H9 (cell line): ENCODE measurements at regions not wholly inside any gene's neighbourhood (a gene's known extent, or its start where the extent isn't known, plus 50 kb on each side); places are given as distances from the start of the nearest gene placed in this dataset.
A peak's percentile ranks its signal among the peaks of the same experiment; 100 is the strongest.

Experiments used
- DNase-seq: peaks from one replicate; pipeline ENCODE4 v3.0.0-alpha.2; 2017
- H2AFZ ChIP-seq: one replicate; pipeline ENCODE4 v1.6.1; 2013; ENCODE audit warnings: mild to moderate bottlenecking, low read length, control low read depth, moderate library complexity
- H2AK5ac ChIP-seq: 2 replicates; pipeline ENCODE4 v1.6.1; 2013; ENCODE audit warnings: low read length, control low read depth, mixed read lengths; ENCODE audit not compliant: insufficient read length
- H2BK120ac ChIP-seq: one replicate; pipeline ENCODE4 v1.6.1; 2013; ENCODE audit warnings: low read depth, mild to moderate bottlenecking, low read length, control low read depth, inconsistent platforms; ENCODE audit not compliant: poor library complexity, severe bottlenecking
- H2BK12ac ChIP-seq: 2 replicates; pipeline ENCODE4 v1.6.1; 2013; ENCODE audit warnings: low read length, control low read depth, mixed read lengths, low read depth; ENCODE audit not compliant: insufficient read length
- H2BK15ac ChIP-seq: 2 replicates; pipeline ENCODE4 v1.6.1; 2013; ENCODE audit warnings: low read depth, low read length, control low read depth
- H2BK20ac ChIP-seq: one replicate; pipeline ENCODE4 v1.6.1; 2013; ENCODE audit warnings: low read depth, mild to moderate bottlenecking, low read length, control low read depth, inconsistent platforms; ENCODE audit not compliant: poor library complexity, severe bottlenecking
- H2BK5ac ChIP-seq: 2 replicates; pipeline ENCODE4 v1.6.1; 2013; ENCODE audit warnings: low read length, control low read depth, mixed read lengths; ENCODE audit not compliant: insufficient read length
- H3K14ac ChIP-seq: 2 replicates; pipeline ENCODE4 v1.6.1; 2013; ENCODE audit warnings: low read length, control low read depth; ENCODE audit not compliant: insufficient read depth
- H3K18ac ChIP-seq: 2 replicates; pipeline ENCODE4 v1.6.1; 2013; ENCODE audit warnings: low read depth, mild to moderate bottlenecking, mixed read lengths, low read length, control low read depth; ENCODE audit not compliant: insufficient read length
- H3K23ac ChIP-seq: 2 replicates; pipeline ENCODE4 v1.6.1; 2013; ENCODE audit warnings: low read length, control low read depth, mixed read lengths, low read depth; ENCODE audit not compliant: insufficient read length
- H3K23me2 ChIP-seq: 2 replicates; pipeline ENCODE4 v1.6.1; 2013; ENCODE audit warnings: low read depth, mild to moderate bottlenecking, mixed read lengths, low read length, control low read depth; ENCODE audit not compliant: insufficient read length, poor library complexity, severe bottlenecking
- H3K27ac ChIP-seq: 2 replicates; pipeline ENCODE4 v1.5.1; 2013; ENCODE audit warnings: low read length, control low read depth, mixed read lengths, low read depth; ENCODE audit not compliant: insufficient read length
- H3K27me3 ChIP-seq: 2 replicates; pipeline ENCODE4 v1.6.1; 2013; ENCODE audit warnings: low read length, control low read depth, inconsistent platforms; ENCODE audit not compliant: insufficient read depth
- H3K4ac ChIP-seq: 2 replicates; pipeline ENCODE4 v1.6.1; 2013; ENCODE audit warnings: low read depth, mild to moderate bottlenecking, control low read depth, inconsistent platforms, low read length, moderate library complexity
- H3K4me1 ChIP-seq: 2 replicates; pipeline ENCODE4 v1.6.1; 2013; ENCODE audit warnings: low read length, control low read depth, inconsistent platforms; ENCODE audit not compliant: insufficient read depth
- H3K4me2 ChIP-seq: 2 replicates; pipeline ENCODE4 v1.6.1; 2013; ENCODE audit warnings: low read length, control low read depth, mixed read lengths; ENCODE audit not compliant: insufficient read length, insufficient read depth
- H3K56ac ChIP-seq: 2 replicates; pipeline ENCODE4 v1.6.1; 2013; ENCODE audit warnings: low read depth, mild to moderate bottlenecking, mixed read lengths, low read length, control low read depth; ENCODE audit not compliant: insufficient read length
- H3K79me1 ChIP-seq: 2 replicates; pipeline ENCODE4 v1.6.1; 2013; ENCODE audit warnings: low read depth, mild to moderate bottlenecking, moderate library complexity, low read length, control low read depth, inconsistent platforms; ENCODE audit not compliant: insufficient read depth, poor library complexity, severe bottlenecking
- H3K79me2 ChIP-seq: 2 replicates; pipeline ENCODE4 v1.6.1; 2013; ENCODE audit warnings: low read length, control low read depth, inconsistent platforms; ENCODE audit not compliant: insufficient read depth
- H3K9ac ChIP-seq: 2 replicates; pipeline ENCODE4 v1.6.1; 2013; ENCODE audit warnings: low read length, control low read depth, mixed read lengths; ENCODE audit not compliant: insufficient read length; ENCODE audit errors: extremely low read depth
- H3K9me3 ChIP-seq: one replicate; pipeline ENCODE4 v1.6.1; 2013; ENCODE audit warnings: low read depth, low read length, inconsistent platforms; ENCODE audit not compliant: control insufficient read depth
- H3T11ph ChIP-seq: one replicate; pipeline ENCODE4 v1.6.1; 2013; ENCODE audit warnings: mild to moderate bottlenecking, low read length, control low read depth, inconsistent platforms
- H4K20me1 ChIP-seq: one replicate; pipeline ENCODE4 v1.6.1; 2013; ENCODE audit not compliant: control insufficient read depth, insufficient read length, insufficient read depth
- H4K5ac ChIP-seq: 2 replicates; pipeline ENCODE4 v1.6.1; 2013; ENCODE audit warnings: low read depth, mild to moderate bottlenecking, mixed read lengths, low read length, control low read depth; ENCODE audit not compliant: insufficient read length
- H4K8ac ChIP-seq: replicated peaks from 2 replicates; pipeline ENCODE4 v1.6.1; 2013; ENCODE audit warnings: low read length, control low read depth, mixed read lengths, low read depth; ENCODE audit not compliant: insufficient read length
- H4K91ac ChIP-seq: 2 replicates; pipeline ENCODE4 v1.6.1; 2013; ENCODE audit warnings: low read depth, mild to moderate bottlenecking, moderate library complexity, mixed read lengths, low read length, control low read depth; ENCODE audit not compliant: insufficient read length
- H3K27ac Mint-ChIP-seq, 3 experiments: 2 replicates in 2 of 3; 3 replicates in 1 of 3; pipeline ENCODE4 v1.8.0; 2020 to 2021; ENCODE audit warnings: mixed read lengths in 3 of 3, mild to moderate bottlenecking in 1 of 3, moderate library complexity in 1 of 3
- H3K27me3 Mint-ChIP-seq: 2 replicates; pipeline ENCODE4 v1.8.0; 2021; ENCODE audit warnings: low read depth, mild to moderate bottlenecking, moderate library complexity, mixed read lengths
- H3K36me3 Mint-ChIP-seq, 3 experiments: 2 replicates in 2 of 3; 3 replicates in 1 of 3; pipeline ENCODE4 v1.8.0; 2020 to 2021; ENCODE audit warnings: low read depth in 3 of 3, mixed read lengths in 3 of 3; ENCODE audit not compliant: insufficient read depth in 1 of 3
- H3K4me1 Mint-ChIP-seq, 2 experiments: 2 replicates each; pipeline ENCODE4 v1.8.0; 2020; ENCODE audit warnings: mixed read lengths in 2 of 2
- H3K4me3 Mint-ChIP-seq, 2 experiments: 2 replicates in 1 of 2; 3 replicates in 1 of 2; pipeline ENCODE4 v1.8.0; 2020 to 2021; ENCODE audit warnings: mild to moderate bottlenecking in 2 of 2, mixed read lengths in 2 of 2, moderate library complexity in 1 of 2
- H3K9me3 Mint-ChIP-seq, 2 experiments: 2 replicates in 1 of 2; 3 replicates in 1 of 2; pipeline ENCODE4 v1.8.0; 2020; ENCODE audit warnings: mild to moderate bottlenecking in 2 of 2, mixed read lengths in 2 of 2, moderate library complexity in 1 of 2
- WGBS: extraction: QIAGEN DNeasy Blood & Tissue Kit; methylation state at CpG from one replicate; pipeline ENCODE4 v1.1.7; 2013; ENCODE audit warnings: missing lambda C conversion rate, low lambda C conversion rate, mixed read lengths; ENCODE audit not compliant: insufficient read length; ENCODE audit errors: extremely low coverage; 5-methylcytosine and 5-hydroxymethylcytosine counted together
- TF ChIP-seq, protein P1 (sequence below): fragments of 200-600 bp; sonication (generic); conservative IDR thresholded peaks from 3 replicates; pipeline ENCODE4 v1.8.0; 2021; ENCODE audit warnings: antibody characterized with exemption, mild to moderate bottlenecking

- H2BK120ac ChIP-seq = no peak overlapping the region
- H3K4me1 ChIP-seq = peaks cover 2% of the 10 kb centered on the region; the same call in 1 of the 2 replicates
- no peaks in the 10 kb centered on the region for H3K27me3 ChIP-seq
- H3K4ac ChIP-seq = no peak overlapping the region
- TF ChIP-seq, protein P1, sequence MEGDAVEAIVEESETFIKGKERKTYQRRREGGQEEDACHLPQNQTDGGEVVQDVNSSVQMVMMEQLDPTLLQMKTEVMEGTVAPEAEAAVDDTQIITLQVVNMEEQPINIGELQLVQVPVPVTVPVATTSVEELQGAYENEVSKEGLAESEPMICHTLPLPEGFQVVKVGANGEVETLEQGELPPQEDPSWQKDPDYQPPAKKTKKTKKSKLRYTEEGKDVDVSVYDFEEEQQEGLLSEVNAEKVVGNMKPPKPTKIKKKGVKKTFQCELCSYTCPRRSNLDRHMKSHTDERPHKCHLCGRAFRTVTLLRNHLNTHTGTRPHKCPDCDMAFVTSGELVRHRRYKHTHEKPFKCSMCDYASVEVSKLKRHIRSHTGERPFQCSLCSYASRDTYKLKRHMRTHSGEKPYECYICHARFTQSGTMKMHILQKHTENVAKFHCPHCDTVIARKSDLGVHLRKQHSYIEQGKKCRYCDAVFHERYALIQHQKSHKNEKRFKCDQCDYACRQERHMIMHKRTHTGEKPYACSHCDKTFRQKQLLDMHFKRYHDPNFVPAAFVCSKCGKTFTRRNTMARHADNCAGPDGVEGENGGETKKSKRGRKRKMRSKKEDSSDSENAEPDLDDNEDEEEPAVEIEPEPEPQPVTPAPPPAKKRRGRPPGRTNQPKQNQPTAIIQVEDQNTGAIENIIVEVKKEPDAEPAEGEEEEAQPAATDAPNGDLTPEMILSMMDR = no peak
- H2AFZ ChIP-seq = no peak overlapping the region
- Mint-ChIP-seq H3K9me3 (no peaks in the 10 kb centered on the region), H3K4me1 (peaks cover 12 to 20% of the 10 kb centered on the region in 2 experiments), H3K27ac (peak overlapping the region; percentile 9 to 37 (median 36); a peak in 3 of 7 replicates), H3K27me3 (peaks cover 10% of the 10 kb centered on the region), H3K36me3 (no peaks in the 10 kb centered on the region), H3K4me3 (no peak overlapping the region)
- no peak overlapping the region for H3K14ac ChIP-seq
- no peak overlapping the region for H2BK5ac ChIP-seq
- no CpG with 5 or more reads among the region's 11 CpGs for WGBS
- H2AK5ac ChIP-seq = no peak overlapping the region
- H3K23me2 ChIP-seq = no peaks in the 10 kb centered on the region
- no peak overlapping the region for H3K9ac ChIP-seq
- H3K27ac ChIP-seq = no peak overlapping the region
- H4K8ac ChIP-seq = no peak overlapping the region
- no peaks in the 10 kb centered on the region for H3K79me2 ChIP-seq
- H3K79me1 ChIP-seq = no peaks in the 10 kb centered on the region
- H4K20me1 ChIP-seq = no peaks in the 10 kb centered on the region
- H3K9me3 ChIP-seq = no peaks in the 10 kb centered on the region
- DNase-seq = no peak
- H3K23ac ChIP-seq = no peak overlapping the region
- no peak overlapping the region for H2BK12ac ChIP-seq
- H3T11ph ChIP-seq = no peak overlapping the region
- no peak overlapping the region for H3K18ac ChIP-seq
- no peak overlapping the region for H3K4me2 ChIP-seq
- no peak overlapping the region for H4K91ac ChIP-seq
- H2BK15ac ChIP-seq = no peak overlapping the region
- no peak overlapping the region for H4K5ac ChIP-seq
- no peak overlapping the region for H3K56ac ChIP-seq
- no peak overlapping the region for H2BK20ac ChIP-seq
These were observed 92.7 kb upstream of the HAND1 start for GRCh38 chr5:154570572-154571324.
